Ectodermal cell (in vitro differentiated cells): ENCODE measurements at regions not wholly inside any gene's neighbourhood (a gene's known extent, or its start where the extent isn't known, plus 50 kb on each side); places are given as distances from the start of the nearest gene placed in this dataset.

Experiments used
- H3K27ac ChIP-seq: 2 replicates; pipeline ENCODE4 v1.7.0; 2013; ENCODE audit warnings: mild to moderate bottlenecking, low read depth, low read length; ENCODE audit not compliant: insufficient read depth, poor library complexity, severe bottlenecking
- H3K27me3 ChIP-seq: 2 replicates; pipeline ENCODE4 v1.7.0; 2013; ENCODE audit warnings: mild to moderate bottlenecking, low read length; ENCODE audit not compliant: insufficient read depth, control insufficient read depth, poor library complexity, severe bottlenecking
- H3K36me3 ChIP-seq: one replicate; pipeline ENCODE4 v1.7.0; 2013; ENCODE audit warnings: low read length; ENCODE audit not compliant: control insufficient read depth, insufficient read depth
- H3K4me1 ChIP-seq: one replicate; pipeline ENCODE4 v1.7.0; 2013; ENCODE audit warnings: low read length; ENCODE audit not compliant: control insufficient read depth, insufficient read depth
- H3K4me3 ChIP-seq: 2 replicates; pipeline ENCODE4 v1.7.0; 2013; ENCODE audit warnings: low read depth, low read length, control low read depth; ENCODE audit not compliant: insufficient read depth
- H3K9me3 ChIP-seq: 2 replicates; pipeline ENCODE4 v1.7.0; 2013; ENCODE audit warnings: mild to moderate bottlenecking, low read length, moderate library complexity; ENCODE audit not compliant: control insufficient read depth
- WGBS, 2 experiments: methylation state at CpG; one replicate each; pipeline ENCODE4 v1.1.7; 2013; ENCODE audit warnings: missing lambda C conversion rate in 2 of 2; 5-methylcytosine and 5-hydroxymethylcytosine counted together

DNA sequence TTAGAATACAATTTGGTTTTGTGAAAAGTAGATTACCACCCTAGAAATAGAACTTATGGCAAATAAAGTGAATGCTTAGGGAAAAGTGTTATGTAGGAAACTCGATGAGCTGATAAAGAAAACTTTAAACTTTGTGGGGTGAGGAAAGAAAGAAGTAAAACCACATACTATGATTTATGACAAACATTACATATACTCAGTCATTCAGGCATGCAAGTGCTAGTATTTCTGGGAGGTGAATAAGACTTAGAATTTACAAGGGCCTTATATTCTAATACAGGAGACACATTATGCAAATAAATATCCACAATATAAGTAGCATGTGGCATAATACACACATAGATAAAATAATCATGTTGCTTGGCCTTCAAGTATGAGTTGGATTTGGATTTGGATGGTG is 618.1 kb downstream of the XIRP2 start:
- Histone ChIP-seq H3K27ac (no peak overlapping the region), H3K27me3 (no peaks in the 10 kb centered on the region), H3K4me3 (no peak overlapping the region), H3K4me1 (no peaks in the 10 kb centered on the region), H3K9me3 (no peaks in the 10 kb centered on the region), H3K36me3 (no peaks in the 10 kb centered on the region)
- WGBS, 2 experiments: 73% methylated on average over 1 of the region's 1 CpG; no CpG with 5 or more reads in 1 of the 2 experiments

DNA sequence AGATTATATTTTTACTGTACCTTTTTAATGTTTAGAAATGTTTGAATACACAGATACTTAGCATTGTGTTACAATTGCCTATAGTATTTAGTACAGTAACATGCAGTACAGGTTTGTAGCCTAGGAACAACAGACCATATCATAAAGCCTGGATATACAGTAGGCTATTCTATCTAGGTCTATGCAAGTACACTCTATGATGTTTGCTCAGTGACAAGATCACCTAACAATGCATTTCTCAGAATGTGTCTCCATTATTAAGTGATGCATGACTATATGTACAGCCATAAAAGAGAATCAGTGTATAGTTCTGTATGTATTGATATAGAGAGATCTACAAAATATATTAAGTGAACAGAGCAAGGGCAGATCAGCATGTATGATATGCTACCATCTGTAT is 616.4 kb downstream of the XIRP2 start:
- H3K36me3 ChIP-seq: no peaks in the 10 kb centered on the region
- H3K4me3 ChIP-seq: no peak overlapping the region
- H3K9me3 ChIP-seq: no peaks in the 10 kb centered on the region
- no peaks in the 10 kb centered on the region for H3K27me3 ChIP-seq
- H3K4me1 ChIP-seq: no peaks in the 10 kb centered on the region
- H3K27ac ChIP-seq: no peak overlapping the region

DNA sequence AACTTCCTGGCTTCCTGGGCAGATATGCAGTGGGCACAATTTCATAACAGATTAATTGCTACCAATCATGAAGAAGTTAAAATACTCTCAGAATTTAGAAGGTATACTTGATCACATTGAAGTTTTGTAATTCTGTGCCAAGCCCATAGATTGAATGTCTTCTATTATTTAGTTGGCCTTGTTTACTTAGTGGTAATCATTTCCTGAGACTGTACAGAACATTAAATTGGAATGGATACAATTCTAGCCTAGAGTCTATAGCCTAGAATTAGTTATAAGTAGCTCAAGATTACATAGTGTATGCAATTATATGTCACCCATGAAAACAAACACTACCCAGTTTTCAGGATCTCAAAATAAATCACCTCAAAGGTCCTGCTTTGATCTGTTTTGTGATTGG is 615.8 kb downstream of the XIRP2 start:
- Histone ChIP-seq H3K4me1 (no peaks in the 10 kb centered on the region), H3K4me3 (no peak overlapping the region), H3K27ac (no peak overlapping the region), H3K27me3 (no peaks in the 10 kb centered on the region), H3K36me3 (no peaks in the 10 kb centered on the region), H3K9me3 (no peaks in the 10 kb centered on the region)

DNA sequence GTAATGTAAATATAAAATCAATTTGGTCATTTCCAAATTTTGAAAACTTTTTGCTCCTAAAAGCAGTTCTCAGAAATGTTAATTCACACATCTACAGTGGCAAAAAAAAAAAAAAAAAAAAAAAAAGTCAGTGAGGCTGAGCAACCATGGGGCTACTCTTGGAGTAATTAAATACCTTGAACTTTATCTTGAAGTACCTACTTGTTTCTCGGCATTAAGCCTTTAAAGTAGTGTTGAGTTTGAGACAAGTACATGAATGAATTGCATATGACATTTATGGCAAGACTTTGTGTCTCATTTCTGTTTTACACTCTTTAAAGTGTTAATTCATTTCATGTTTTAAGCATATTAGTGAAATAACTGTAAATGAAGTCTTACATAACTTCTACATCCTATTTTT is 613.3 kb downstream of the XIRP2 start:
- WGBS, 2 experiments: 100% methylated on average over 1 of the region's 1 CpG
- Histone ChIP-seq H3K4me3 (no peak overlapping the region), H3K4me1 (no peaks in the 10 kb centered on the region), H3K27ac (no peak overlapping the region), H3K27me3 (no peaks in the 10 kb centered on the region), H3K9me3 (no peaks in the 10 kb centered on the region), H3K36me3 (no peaks in the 10 kb centered on the region)

DNA sequence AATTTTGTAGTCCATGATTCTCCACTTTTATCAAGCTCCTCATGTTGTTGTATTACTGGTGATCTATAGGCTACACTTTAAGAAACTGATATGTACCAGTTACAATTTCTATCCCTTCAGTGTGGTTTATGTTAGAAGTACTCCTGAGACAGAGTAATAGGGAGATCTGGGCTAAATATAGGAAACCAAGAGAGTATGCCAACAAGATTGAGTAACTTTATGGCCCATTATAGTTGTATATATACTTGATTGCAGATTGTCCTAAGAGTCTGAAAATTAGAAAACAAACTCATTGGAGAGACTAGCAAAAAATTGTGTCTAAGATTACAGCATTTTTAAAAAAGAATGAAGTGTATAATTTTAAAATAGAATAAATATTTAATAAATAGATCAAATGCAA is 605.6 kb downstream of the XIRP2 start:
- no peak overlapping the region for H3K4me3 ChIP-seq
- H3K9me3 ChIP-seq: no peaks in the 10 kb centered on the region
- H3K36me3 ChIP-seq: no peaks in the 10 kb centered on the region
- H3K27ac ChIP-seq: no peak overlapping the region
- H3K4me1 ChIP-seq: no peaks in the 10 kb centered on the region
- H3K27me3 ChIP-seq: no peaks in the 10 kb centered on the region

DNA sequence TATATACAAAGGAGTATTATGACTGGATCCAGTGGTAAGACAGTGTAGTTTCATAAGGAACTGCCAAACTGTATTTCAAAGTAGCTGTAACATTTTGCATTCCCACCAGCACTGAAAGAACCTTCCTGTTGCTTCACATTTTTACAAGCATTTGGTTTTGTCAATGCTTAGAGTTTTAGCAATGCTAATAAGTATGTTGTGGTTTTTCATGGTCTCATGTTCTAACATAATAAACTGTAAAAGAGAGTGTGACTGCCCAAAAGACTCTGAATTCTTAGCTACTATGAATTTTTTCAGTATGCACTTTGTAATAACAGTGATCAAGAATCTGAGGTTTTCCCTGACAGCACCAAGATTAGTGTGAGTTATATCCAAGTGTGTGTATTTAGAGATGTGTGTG is 604.2 kb downstream of the XIRP2 start:
- Histone ChIP-seq H3K4me3 (no peak overlapping the region), H3K27me3 (no peaks in the 10 kb centered on the region), H3K36me3 (no peaks in the 10 kb centered on the region), H3K4me1 (no peaks in the 10 kb centered on the region), H3K27ac (no peak overlapping the region), H3K9me3 (no peaks in the 10 kb centered on the region)

DNA sequence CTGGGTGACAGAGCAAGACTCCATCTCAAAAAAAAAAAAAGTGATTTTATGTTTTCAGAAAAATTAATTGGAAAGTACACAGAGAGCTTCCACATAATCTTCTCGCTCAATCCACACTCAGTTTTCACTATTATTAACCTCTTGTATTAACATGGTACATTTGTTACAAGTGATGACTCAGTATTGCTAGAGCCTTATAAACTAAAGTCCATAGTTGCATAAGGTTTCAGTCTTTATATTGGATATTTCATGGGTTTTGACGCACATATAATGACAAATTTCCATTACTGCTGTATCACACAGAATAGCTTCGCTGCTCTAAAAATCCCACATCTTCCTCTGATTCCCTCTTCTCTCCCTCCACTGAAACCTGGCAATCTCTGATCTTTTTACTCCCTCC is 603.5 kb downstream of the XIRP2 start:
- no peaks in the 10 kb centered on the region for H3K4me1 ChIP-seq
- H3K9me3 ChIP-seq: no peaks in the 10 kb centered on the region
- 92 to 99% methylated on average over 2 to 3 of the region's 3 CpGs for WGBS, 2 experiments
- no peaks in the 10 kb centered on the region for H3K27me3 ChIP-seq
- H3K4me3 ChIP-seq: no peak overlapping the region
- H3K27ac ChIP-seq: no peak overlapping the region
- no peaks in the 10 kb centered on the region for H3K36me3 ChIP-seq

DNA sequence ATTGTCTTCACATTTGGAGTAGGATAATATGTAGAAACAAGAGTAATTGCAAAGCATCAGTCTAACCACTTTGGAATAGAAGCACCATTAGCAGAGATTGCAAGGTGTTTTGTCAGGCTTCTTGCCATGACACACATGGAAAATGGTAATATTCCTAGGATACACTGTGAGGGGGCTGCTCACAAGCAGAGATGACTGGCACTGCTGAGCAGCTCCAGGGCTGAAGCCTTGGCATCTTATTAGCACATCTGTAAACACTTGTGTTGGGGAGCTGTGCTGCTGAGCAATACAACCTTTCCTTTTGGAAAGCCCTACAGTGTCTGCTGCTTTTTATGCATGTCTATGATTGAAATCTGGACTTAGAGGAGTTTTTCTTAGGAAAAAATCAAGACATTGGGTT is 602.2 kb downstream of the XIRP2 start:
- no peaks in the 10 kb centered on the region for H3K9me3 ChIP-seq
- H3K4me3 ChIP-seq: no peak overlapping the region
- no peaks in the 10 kb centered on the region for H3K27me3 ChIP-seq
- no peak overlapping the region for H3K27ac ChIP-seq
- H3K36me3 ChIP-seq: no peaks in the 10 kb centered on the region
- H3K4me1 ChIP-seq: no peaks in the 10 kb centered on the region

DNA sequence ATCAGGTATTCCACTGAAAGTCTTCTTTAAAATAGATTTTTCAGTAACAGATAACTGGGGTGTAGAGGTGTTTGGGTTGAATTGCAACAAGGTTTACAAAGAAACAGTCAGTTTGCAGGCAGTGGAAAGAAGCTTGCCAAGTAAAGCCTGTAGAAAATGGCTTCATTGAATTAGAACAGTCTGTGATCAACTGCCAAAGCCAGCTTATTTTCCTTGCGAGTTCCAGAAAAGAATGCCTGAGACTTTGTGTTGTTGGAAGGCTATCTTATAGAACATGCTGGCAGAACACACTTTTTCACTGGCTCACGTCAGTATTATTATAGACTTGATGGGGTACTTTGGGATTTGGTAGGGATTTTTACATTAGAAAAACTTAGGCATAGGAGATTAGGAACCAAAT is 601.0 kb downstream of the XIRP2 start:
- Histone ChIP-seq H3K27ac (no peak overlapping the region), H3K4me1 (no peaks in the 10 kb centered on the region), H3K4me3 (no peak overlapping the region), H3K36me3 (no peaks in the 10 kb centered on the region), H3K9me3 (no peaks in the 10 kb centered on the region), H3K27me3 (no peaks in the 10 kb centered on the region)
- WGBS, 2 experiments: 92 to 94% methylated on average over 2 of the region's 2 CpGs

DNA sequence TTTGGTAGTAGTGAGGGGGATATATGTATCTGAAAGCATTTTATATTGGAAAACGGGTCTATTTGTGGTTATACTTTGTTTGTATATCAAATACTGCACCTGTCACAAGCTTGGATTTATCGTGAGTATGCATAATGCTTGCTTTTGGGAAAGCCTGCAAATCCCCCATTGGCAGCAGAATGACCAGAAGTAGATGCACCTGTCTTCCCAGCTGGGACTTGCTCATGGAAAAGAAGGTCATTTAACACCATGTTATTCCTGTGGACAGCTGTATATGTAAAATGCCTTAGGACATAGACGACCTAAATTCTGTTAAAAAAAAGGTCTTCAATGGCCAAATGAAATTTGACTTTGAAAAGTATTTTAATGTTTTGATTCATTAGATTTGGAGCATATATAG is 599.4 kb downstream of the XIRP2 start:
- H3K4me3 ChIP-seq: no peak overlapping the region
- H3K27ac ChIP-seq: no peak overlapping the region
- H3K36me3 ChIP-seq: no peaks in the 10 kb centered on the region
- H3K27me3 ChIP-seq: no peaks in the 10 kb centered on the region
- H3K9me3 ChIP-seq: no peaks in the 10 kb centered on the region
- H3K4me1 ChIP-seq: no peaks in the 10 kb centered on the region
- WGBS, 2 experiments: 95% methylated on average over 3 of the region's 3 CpGs

DNA sequence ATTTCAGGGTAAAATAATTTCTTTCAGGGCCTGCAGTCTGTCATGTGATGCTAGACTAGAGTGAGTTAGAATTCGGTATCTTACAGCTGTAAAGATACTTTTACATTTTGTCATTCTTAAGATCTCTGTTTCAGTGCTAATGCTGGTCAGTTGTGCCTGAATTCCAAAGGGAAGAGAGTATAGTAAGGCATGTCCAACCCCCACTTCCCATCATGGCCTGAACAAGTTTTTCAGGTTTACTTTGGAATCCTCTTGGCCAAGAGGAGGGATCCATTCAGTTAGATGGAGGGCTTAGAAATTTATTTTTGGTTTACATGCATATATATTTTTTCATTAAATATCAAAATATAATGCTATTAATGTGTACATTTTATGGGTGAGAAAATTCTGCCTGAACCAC is 596.6 kb downstream of the XIRP2 start:
- H3K36me3 ChIP-seq: no peaks in the 10 kb centered on the region
- H3K4me1 ChIP-seq: no peaks in the 10 kb centered on the region
- H3K4me3 ChIP-seq: no peak overlapping the region
- no peaks in the 10 kb centered on the region for H3K9me3 ChIP-seq
- H3K27ac ChIP-seq: no peak overlapping the region
- H3K27me3 ChIP-seq: no peaks in the 10 kb centered on the region
- WGBS, 2 experiments: 94 to 100% methylated on average over 1 of the region's 1 CpG
